Thyroid gland (tissue), 4 donors: ENCODE measurements at regions not wholly inside any gene's neighbourhood (a gene's known extent, or its start where the extent isn't known, plus 50 kb on each side); places are given as distances from the start of the nearest gene placed in this dataset.
A peak's percentile ranks its signal among the peaks of the same experiment; 100 is the strongest.

Experiments
- CTCF ChIP-seq, 6 experiments: fragments of 200-600 bp in 3 of 6; fragments of 450-650 bp in 3 of 6; sonication (generic) in 3 of 6; IDR thresholded peaks; one replicate each; pipeline ENCODE4 v1.5.1; 2016 to 2019; ENCODE audit warnings: antibody characterized with exemption in 6 of 6, mild to moderate bottlenecking in 2 of 6, inconsistent platforms in 1 of 6, moderate library complexity in 1 of 6
- POLR2A ChIP-seq, 2 donors: fragments of 450-650 bp; IDR thresholded peaks; one replicate each; pipeline ENCODE4 v1.6.1; 2017; ENCODE audit warnings: antibody characterized with exemption in 2 of 2, mild to moderate bottlenecking in 2 of 2, moderate library complexity in 1 of 2

DNA sequence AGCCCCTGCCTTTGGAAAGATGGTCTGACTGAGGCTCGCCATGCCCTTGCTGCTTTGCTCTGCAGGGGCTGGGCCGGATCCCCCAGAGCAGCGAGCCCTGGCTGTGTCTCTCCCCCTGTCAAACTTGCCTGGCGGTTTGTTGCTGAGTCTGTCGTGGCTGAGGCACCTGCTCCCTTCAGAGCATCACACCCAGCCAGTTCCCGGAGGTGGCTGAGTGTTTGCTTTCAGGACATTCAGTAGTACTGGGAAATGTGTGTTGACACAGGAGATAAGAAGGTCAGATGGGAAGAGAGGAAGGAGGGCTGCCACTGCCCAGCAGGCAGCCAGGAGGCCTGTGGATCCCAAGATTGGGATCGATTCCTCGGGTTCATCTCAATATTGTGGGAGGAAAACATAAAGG, 62.9 kb downstream of the GADD45G start:
- TF ChIP-seq CTCF (IDR thresholded peaks at IDR 0.05) (peak in 1 of 6 experiments; percentile 7), POLR2A (IDR thresholded peaks at IDR 0.05) (no peak)
